Testis (tissue), 2 donors: ENCODE measurements at regions not wholly inside any gene's neighbourhood (a gene's known extent, or its start where the extent isn't known, plus 50 kb on each side); places are given as distances from the start of the nearest gene placed in this dataset.

Experiments
- POLR2A ChIP-seq: fragments of 450-650 bp; IDR thresholded peaks from one replicate; pipeline ENCODE4 v1.6.1; 2017; ENCODE audit warnings: antibody characterized with exemption, mild to moderate bottlenecking, moderate library complexity
- TF ChIP-seq, protein P1 (sequence below), 3 experiments: fragments of 450-650 bp in 2 of 3; fragments of 200-600 bp in 1 of 3; sonication (generic) in 1 of 3; IDR thresholded peaks; one replicate each; pipeline ENCODE4 v1.5.1; 2016 to 2019; ENCODE audit warnings: antibody characterized with exemption in 3 of 3, mild to moderate bottlenecking in 2 of 3, moderate library complexity in 1 of 3

DNA sequence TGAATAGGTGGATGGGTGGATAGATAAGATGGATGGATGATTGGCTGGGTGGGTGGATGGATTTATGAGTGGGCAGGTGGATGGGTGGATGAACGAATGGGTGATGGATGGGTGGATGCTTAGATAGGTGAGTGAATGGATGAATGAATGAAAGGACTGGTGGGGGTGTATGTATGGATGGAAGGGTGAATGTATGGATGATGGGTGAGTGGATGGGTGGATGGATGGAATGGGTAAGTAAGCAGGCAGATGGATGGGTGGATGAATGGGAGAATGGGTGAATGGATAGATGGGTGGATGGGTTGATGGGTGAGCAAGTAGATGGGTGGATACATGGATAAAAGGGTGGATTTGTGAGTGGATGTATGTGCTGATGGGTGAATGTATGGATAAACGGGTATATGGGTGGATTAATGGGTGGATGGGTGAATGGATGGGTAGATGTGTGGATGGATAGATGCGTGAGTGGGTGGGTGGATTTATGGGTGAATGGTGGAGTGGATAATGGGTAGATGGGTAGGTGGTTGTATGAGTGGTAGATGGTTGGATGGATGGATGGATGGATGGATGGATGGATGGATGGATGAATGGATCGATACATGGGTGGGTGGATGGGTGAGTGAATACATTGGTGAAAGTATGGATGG lies 682.6 kb downstream of the HS3ST4 start:
- TF ChIP-seq, protein P1, sequence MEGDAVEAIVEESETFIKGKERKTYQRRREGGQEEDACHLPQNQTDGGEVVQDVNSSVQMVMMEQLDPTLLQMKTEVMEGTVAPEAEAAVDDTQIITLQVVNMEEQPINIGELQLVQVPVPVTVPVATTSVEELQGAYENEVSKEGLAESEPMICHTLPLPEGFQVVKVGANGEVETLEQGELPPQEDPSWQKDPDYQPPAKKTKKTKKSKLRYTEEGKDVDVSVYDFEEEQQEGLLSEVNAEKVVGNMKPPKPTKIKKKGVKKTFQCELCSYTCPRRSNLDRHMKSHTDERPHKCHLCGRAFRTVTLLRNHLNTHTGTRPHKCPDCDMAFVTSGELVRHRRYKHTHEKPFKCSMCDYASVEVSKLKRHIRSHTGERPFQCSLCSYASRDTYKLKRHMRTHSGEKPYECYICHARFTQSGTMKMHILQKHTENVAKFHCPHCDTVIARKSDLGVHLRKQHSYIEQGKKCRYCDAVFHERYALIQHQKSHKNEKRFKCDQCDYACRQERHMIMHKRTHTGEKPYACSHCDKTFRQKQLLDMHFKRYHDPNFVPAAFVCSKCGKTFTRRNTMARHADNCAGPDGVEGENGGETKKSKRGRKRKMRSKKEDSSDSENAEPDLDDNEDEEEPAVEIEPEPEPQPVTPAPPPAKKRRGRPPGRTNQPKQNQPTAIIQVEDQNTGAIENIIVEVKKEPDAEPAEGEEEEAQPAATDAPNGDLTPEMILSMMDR (IDR thresholded peaks at IDR 0.05) = no peak
- TF ChIP-seq POLR2A = no peak
